ENCODE measurements at regions not wholly inside any gene's neighbourhood (a gene's known extent, or its start where the extent isn't known, plus 50 kb on each side); places are given as distances from the start of the nearest gene placed in this dataset.

GRCh38 chr17:77602062-77602746, 356.3 kb upstream of the TNRC6C start:
- peak; percentile 15 for DNase-seq (ENCODE audit: low spot score)

GRCh38 chr17:77602883-77603640, 355.4 kb upstream of the TNRC6C start:
- DNase-seq (ENCODE audit: low spot score): no peak

GRCh38 chr17:77604301-77604972, 354.1 kb upstream of the TNRC6C start:
- DNase-seq (ENCODE audit: low spot score): no peak

GRCh38 chr17:77604973-77605313, 353.6 kb upstream of the TNRC6C start:
- no peak for DNase-seq (ENCODE audit: low spot score)

- no peak for DNase-seq (ENCODE audit: low spot score)
Observed at GRCh38 chr17:77606146-77606864, 352.2 kb upstream of the TNRC6C start.

- DNase-seq (ENCODE audit: low spot score): no peak
Observed at GRCh38 chr17:77606865-77607210, 351.7 kb upstream of the TNRC6C start.

GRCh38 chr17:77607606-77608005, 350.9 kb upstream of the TNRC6C start:
- no peak for DNase-seq (ENCODE audit: low spot score)

GRCh38 chr17:77608431-77608830, 350.1 kb upstream of the TNRC6C start:
- no peak for DNase-seq (ENCODE audit: low spot score)

- DNase-seq (ENCODE audit: low spot score): no peak
Observed at GRCh38 chr17:77609553-77610517, 348.7 kb upstream of the TNRC6C start.

GRCh38 chr17:77610518-77610893, 348.0 kb upstream of the TNRC6C start:
- DNase-seq (ENCODE audit: low spot score): no peak

- DNase-seq (ENCODE audit: low spot score): no peak
Observed at GRCh38 chr17:77610972-77611521, 347.5 kb upstream of the TNRC6C start.

- DNase-seq (ENCODE audit: low spot score): no peak
Observed at GRCh38 chr17:77611791-77612502, 346.6 kb upstream of the TNRC6C start.

GRCh38 chr17:77613218-77613617, 345.3 kb upstream of the TNRC6C start:
- no peak for DNase-seq (ENCODE audit: low spot score)

- no peak for DNase-seq (ENCODE audit: low spot score)
Observed at GRCh38 chr17:77613627-77614026, 344.9 kb upstream of the TNRC6C start.

GRCh38 chr17:77615703-77616253, 342.7 kb upstream of the TNRC6C start:
- no peak for DNase-seq (ENCODE audit: low spot score)

- DNase-seq (ENCODE audit: low spot score): no peak
Observed at GRCh38 chr17:77616254-77616731, 342.2 kb upstream of the TNRC6C start.

- no peak for DNase-seq (ENCODE audit: low spot score)
Observed at GRCh38 chr17:77617516-77617915, 341.0 kb upstream of the TNRC6C start.

GRCh38 chr17:77618173-77618572, 340.3 kb upstream of the TNRC6C start:
- DNase-seq (ENCODE audit: low spot score): no peak

- DNase-seq (ENCODE audit: low spot score): no peak
Observed at GRCh38 chr17:77618731-77619130, 339.8 kb upstream of the TNRC6C start.

- no peak for DNase-seq (ENCODE audit: low spot score)
Observed at GRCh38 chr17:77619326-77619725, 339.2 kb upstream of the TNRC6C start.

All from SW480 (cell line).